MM.1S (cell line): ENCODE measurements at regions not wholly inside any gene's neighbourhood (a gene's known extent, or its start where the extent isn't known, plus 50 kb on each side); places are given as distances from the start of the nearest gene placed in this dataset.

Source experiments
- EZH2phosphoT487 ChIP-seq: fragments of 300-600 bp; sonication (generic); IDR thresholded peaks from 2 replicates; pipeline ENCODE4 v1.6.1; 2018; ENCODE audit warnings: antibody characterized with exemption, low read length
- TF ChIP-seq, protein P1 (sequence below): fragments of 300-600 bp; sonication (generic); IDR thresholded peaks from 2 replicates; pipeline ENCODE4 v1.5.1; 2016; ENCODE audit warnings: antibody characterized with exemption, low read length, mixed read lengths

DNA sequence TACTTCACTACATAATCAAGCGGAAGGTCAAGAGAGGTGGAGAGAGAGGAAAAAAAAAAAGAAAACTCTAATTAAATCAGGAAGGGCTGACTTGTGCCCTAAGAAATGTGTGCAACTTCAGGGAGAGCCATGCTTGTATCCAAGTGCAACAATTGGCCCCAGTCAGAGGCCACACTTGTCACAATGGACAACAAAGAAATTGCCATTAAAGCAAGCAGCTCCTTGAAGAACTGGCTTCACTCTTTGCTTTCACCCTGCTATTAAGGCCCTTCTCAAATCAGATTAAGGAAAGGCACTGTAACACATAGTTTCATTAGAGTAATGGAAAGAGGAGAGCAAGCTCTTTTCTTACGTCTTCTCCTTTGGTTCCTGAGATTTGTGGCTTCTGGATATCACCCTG lies 480.9 kb upstream of the WWC1 start:
- TF ChIP-seq, protein P1, sequence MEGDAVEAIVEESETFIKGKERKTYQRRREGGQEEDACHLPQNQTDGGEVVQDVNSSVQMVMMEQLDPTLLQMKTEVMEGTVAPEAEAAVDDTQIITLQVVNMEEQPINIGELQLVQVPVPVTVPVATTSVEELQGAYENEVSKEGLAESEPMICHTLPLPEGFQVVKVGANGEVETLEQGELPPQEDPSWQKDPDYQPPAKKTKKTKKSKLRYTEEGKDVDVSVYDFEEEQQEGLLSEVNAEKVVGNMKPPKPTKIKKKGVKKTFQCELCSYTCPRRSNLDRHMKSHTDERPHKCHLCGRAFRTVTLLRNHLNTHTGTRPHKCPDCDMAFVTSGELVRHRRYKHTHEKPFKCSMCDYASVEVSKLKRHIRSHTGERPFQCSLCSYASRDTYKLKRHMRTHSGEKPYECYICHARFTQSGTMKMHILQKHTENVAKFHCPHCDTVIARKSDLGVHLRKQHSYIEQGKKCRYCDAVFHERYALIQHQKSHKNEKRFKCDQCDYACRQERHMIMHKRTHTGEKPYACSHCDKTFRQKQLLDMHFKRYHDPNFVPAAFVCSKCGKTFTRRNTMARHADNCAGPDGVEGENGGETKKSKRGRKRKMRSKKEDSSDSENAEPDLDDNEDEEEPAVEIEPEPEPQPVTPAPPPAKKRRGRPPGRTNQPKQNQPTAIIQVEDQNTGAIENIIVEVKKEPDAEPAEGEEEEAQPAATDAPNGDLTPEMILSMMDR, result no peak
- no peak for TF ChIP-seq EZH2phosphoT487
